ENCODE measurements at regions not wholly inside any gene's neighbourhood (a gene's known extent, or its start where the extent isn't known, plus 50 kb on each side); places are given as distances from the start of the nearest gene placed in this dataset.

DNA sequence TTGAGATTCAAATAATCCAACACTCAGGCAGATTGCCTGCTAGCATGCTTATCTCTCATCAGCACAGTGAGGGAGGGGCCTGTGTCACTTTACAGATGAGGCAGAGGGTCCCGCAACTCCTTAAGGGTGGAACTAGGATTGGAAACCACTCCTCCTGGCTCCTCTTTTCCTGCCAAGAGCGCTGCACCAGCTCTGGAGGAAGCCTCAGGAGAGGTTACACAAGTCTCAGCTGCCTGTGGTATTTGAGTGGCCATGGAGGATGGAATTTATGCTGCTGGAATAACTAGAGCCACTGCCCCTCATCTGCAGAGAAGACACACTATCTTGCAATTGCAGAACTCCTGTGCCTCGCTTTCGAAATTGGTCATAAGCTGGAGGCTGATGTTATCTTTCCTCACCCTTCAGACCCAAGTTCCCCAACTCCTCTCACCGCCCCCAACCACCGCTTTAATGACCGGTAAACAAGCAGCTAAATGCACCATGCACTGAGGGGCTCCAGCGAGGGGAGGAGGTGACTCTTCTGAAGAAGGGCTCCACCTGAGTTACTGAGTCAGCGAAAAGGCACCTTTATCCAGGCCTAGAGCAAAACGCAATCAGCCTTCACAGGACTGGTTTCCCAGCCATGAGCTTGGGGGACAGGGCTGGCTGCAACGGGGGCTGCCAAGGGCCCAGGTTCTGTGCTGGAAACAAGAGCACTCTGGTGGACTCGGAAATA, 245.8 kb downstream of the SOX11 start:
- TF ChIP-seq, protein P1, sequence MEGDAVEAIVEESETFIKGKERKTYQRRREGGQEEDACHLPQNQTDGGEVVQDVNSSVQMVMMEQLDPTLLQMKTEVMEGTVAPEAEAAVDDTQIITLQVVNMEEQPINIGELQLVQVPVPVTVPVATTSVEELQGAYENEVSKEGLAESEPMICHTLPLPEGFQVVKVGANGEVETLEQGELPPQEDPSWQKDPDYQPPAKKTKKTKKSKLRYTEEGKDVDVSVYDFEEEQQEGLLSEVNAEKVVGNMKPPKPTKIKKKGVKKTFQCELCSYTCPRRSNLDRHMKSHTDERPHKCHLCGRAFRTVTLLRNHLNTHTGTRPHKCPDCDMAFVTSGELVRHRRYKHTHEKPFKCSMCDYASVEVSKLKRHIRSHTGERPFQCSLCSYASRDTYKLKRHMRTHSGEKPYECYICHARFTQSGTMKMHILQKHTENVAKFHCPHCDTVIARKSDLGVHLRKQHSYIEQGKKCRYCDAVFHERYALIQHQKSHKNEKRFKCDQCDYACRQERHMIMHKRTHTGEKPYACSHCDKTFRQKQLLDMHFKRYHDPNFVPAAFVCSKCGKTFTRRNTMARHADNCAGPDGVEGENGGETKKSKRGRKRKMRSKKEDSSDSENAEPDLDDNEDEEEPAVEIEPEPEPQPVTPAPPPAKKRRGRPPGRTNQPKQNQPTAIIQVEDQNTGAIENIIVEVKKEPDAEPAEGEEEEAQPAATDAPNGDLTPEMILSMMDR (IDR thresholded peaks at IDR 0.05; ENCODE audit: borderline replicate concordance, extremely low read depth, low read length, poor library complexity, severe bottlenecking) = no peak
- no peak for TF ChIP-seq EZH2 (IDR thresholded peaks at IDR 0.05; ENCODE audit: borderline replicate concordance, low read depth, low read length, severe bottlenecking)
